Natural killer cell treated with Interleukin-12 subunit alpha and Interleukin-12 subunit beta and Interleukin-15 and Interleukin-18, amount 100 ng/mL, for 72 hours (primary cell): ENCODE measurements at regions not wholly inside any gene's neighbourhood (a gene's known extent, or its start where the extent isn't known, plus 50 kb on each side); places are given as distances from the start of the nearest gene placed in this dataset.

Experiments used
- ATAC-seq, 2 donors: fragments of 150-1000 bp; cut with Tn5 transposase in 1 of 2; sonication (Bioruptor Pico), chemical (Tn5 transposase) in 1 of 2; 2 replicates each; pipeline ENCODE4 v1.10.0; 2021
- DNase-seq: peaks from one replicate; pipeline ENCODE4 v3.0.0; 2022; ENCODE audit warnings: low spot score
- H3K27ac Mint-ChIP-seq, 2 donors: 1 replicate in 1 of 2; 2 replicates in 1 of 2; pipeline ENCODE4 v1.8.0; 2022; ENCODE audit warnings: mixed read lengths in 2 of 2, mild to moderate bottlenecking in 1 of 2, moderate library complexity in 1 of 2
- H3K27me3 Mint-ChIP-seq, 2 donors: 1 replicate in 1 of 2; 2 replicates in 1 of 2; pipeline ENCODE4 v1.8.0; 2022; ENCODE audit warnings: mixed read lengths in 2 of 2
- H3K36me3 Mint-ChIP-seq: one replicate; pipeline ENCODE4 v1.8.0; 2022; ENCODE audit warnings: mixed read lengths
- H3K4me1 Mint-ChIP-seq, 2 donors: 1 replicate in 1 of 2; 2 replicates in 1 of 2; pipeline ENCODE4 v1.8.0; 2022; ENCODE audit warnings: low read depth in 2 of 2, mixed read lengths in 2 of 2, mild to moderate bottlenecking in 1 of 2
- H3K4me3 Mint-ChIP-seq: one replicate; pipeline ENCODE4 v1.8.0; 2022; ENCODE audit warnings: mixed read lengths
- H3K9me3 Mint-ChIP-seq: 2 replicates; pipeline ENCODE4 v1.8.0; 2022; ENCODE audit warnings: mixed read lengths

- H3K27me3 Mint-ChIP-seq = no peaks in the 10 kb centered on the region
- DNase-seq (no peak), ATAC-seq (no peak)
- H3K36me3 Mint-ChIP-seq = peaks cover 8% of the 10 kb centered on the region
- H3K27ac Mint-ChIP-seq = no peak overlapping the region
- H3K4me1 Mint-ChIP-seq = no peaks in the 10 kb centered on the region
- H3K9me3 Mint-ChIP-seq = peaks cover 15% of the 10 kb centered on the region
- no peak overlapping the region for H3K4me3 Mint-ChIP-seq
These were observed 271.7 kb downstream of the ASXL3 start for GRCh38 chr18:33849731-33850130.

- Mint-ChIP-seq H3K4me1 (no peaks in the 10 kb centered on the region), H3K9me3 (peaks cover 9% of the 10 kb centered on the region), H3K27me3 (no peaks in the 10 kb centered on the region), H3K36me3 (peaks cover 4% of the 10 kb centered on the region), H3K4me3 (no peak overlapping the region), H3K27ac (no peak overlapping the region)
- DNase-seq (no peak), ATAC-seq (no peak)
These were observed 266.2 kb downstream of the ASXL3 start for GRCh38 chr18:33844232-33844631.

- DNase-seq (no peak), ATAC-seq (no peak)
- no peaks in the 10 kb centered on the region for H3K27me3 Mint-ChIP-seq
- H3K4me3 Mint-ChIP-seq = no peak overlapping the region
- H3K36me3 Mint-ChIP-seq = no peaks in the 10 kb centered on the region
- H3K9me3 Mint-ChIP-seq = peaks cover 11% of the 10 kb centered on the region
- no peak overlapping the region for H3K27ac Mint-ChIP-seq
- H3K4me1 Mint-ChIP-seq = no peaks in the 10 kb centered on the region
These were observed 263.4 kb downstream of the ASXL3 start for GRCh38 chr18:33841221-33841967.

GRCh38 chr18:33840212-33840593, 262.2 kb downstream of the ASXL3 start:
- Mint-ChIP-seq H3K27ac (no peak overlapping the region), H3K4me1 (no peaks in the 10 kb centered on the region), H3K27me3 (no peaks in the 10 kb centered on the region), H3K9me3 (peaks cover 16% of the 10 kb centered on the region), H3K4me3 (no peak overlapping the region), H3K36me3 (no peaks in the 10 kb centered on the region)
- ATAC-seq = no peak
- DNase-seq = no peak

- ATAC-seq (no peak), DNase-seq (no peak)
- Mint-ChIP-seq H3K27me3 (no peaks in the 10 kb centered on the region), H3K36me3 (no peaks in the 10 kb centered on the region), H3K27ac (no peak overlapping the region), H3K9me3 (peaks cover 16% of the 10 kb centered on the region), H3K4me3 (no peak overlapping the region), H3K4me1 (no peaks in the 10 kb centered on the region)
These were observed 261.6 kb downstream of the ASXL3 start for GRCh38 chr18:33839452-33840211.

- DNase-seq = no peak
- Mint-ChIP-seq H3K9me3 (peaks cover 19% of the 10 kb centered on the region), H3K27me3 (no peaks in the 10 kb centered on the region), H3K27ac (no peak overlapping the region), H3K4me3 (no peak overlapping the region), H3K36me3 (no peaks in the 10 kb centered on the region), H3K4me1 (no peaks in the 10 kb centered on the region)
- ATAC-seq = no peak
These were observed 260.0 kb downstream of the ASXL3 start for GRCh38 chr18:33838054-33838453.

- no peaks in the 10 kb centered on the region for H3K4me1 Mint-ChIP-seq
- no peaks in the 10 kb centered on the region for H3K36me3 Mint-ChIP-seq
These were observed 259.2 kb downstream of the ASXL3 start for GRCh38 chr18:33837191-33837590.

GRCh38 chr18:33836564-33836963, 258.5 kb downstream of the ASXL3 start:
- H3K9me3 Mint-ChIP-seq = peaks cover 23% of the 10 kb centered on the region

More at GRCh38 chr18:33837191-33837590, 259.2 kb downstream of the ASXL3 start:
- no peak overlapping the region for H3K4me3 Mint-ChIP-seq
- no peaks in the 10 kb centered on the region for H3K27me3 Mint-ChIP-seq
- no peak for DNase-seq
- peaks cover 23% of the 10 kb centered on the region for H3K9me3 Mint-ChIP-seq
- ATAC-seq = no peak
- H3K27ac Mint-ChIP-seq = no peak overlapping the region

GRCh38 chr18:33835419-33835818, 257.4 kb downstream of the ASXL3 start:
- H3K4me1 Mint-ChIP-seq = no peaks in the 10 kb centered on the region
- no peak for DNase-seq
- H3K36me3 Mint-ChIP-seq = no peaks in the 10 kb centered on the region
- H3K27ac Mint-ChIP-seq = no peak overlapping the region
- no peak for ATAC-seq
- no peaks in the 10 kb centered on the region for H3K27me3 Mint-ChIP-seq
- H3K9me3 Mint-ChIP-seq = peaks cover 23% of the 10 kb centered on the region
- H3K4me3 Mint-ChIP-seq = no peak overlapping the region

More at GRCh38 chr18:33836564-33836963, 258.5 kb downstream of the ASXL3 start:
- H3K27ac Mint-ChIP-seq = no peak overlapping the region
- no peak overlapping the region for H3K4me3 Mint-ChIP-seq
- no peak for ATAC-seq
- H3K36me3 Mint-ChIP-seq = no peaks in the 10 kb centered on the region
- no peaks in the 10 kb centered on the region for H3K4me1 Mint-ChIP-seq
- H3K27me3 Mint-ChIP-seq = no peaks in the 10 kb centered on the region
- DNase-seq = no peak

- Mint-ChIP-seq H3K36me3 (no peaks in the 10 kb centered on the region), H3K27me3 (no peaks in the 10 kb centered on the region), H3K4me1 (no peaks in the 10 kb centered on the region), H3K27ac (no peak overlapping the region), H3K9me3 (peaks cover 23% of the 10 kb centered on the region), H3K4me3 (no peak overlapping the region)
- DNase-seq (no peak), ATAC-seq (no peak)
These were observed 255.8 kb downstream of the ASXL3 start for GRCh38 chr18:33833842-33834241.

GRCh38 chr18:33831424-33831823, 253.4 kb downstream of the ASXL3 start:
- H3K9me3 Mint-ChIP-seq = peaks cover 12% of the 10 kb centered on the region
- no peak overlapping the region for H3K27ac Mint-ChIP-seq
- no peak overlapping the region for H3K4me3 Mint-ChIP-seq
- no peak for DNase-seq
- no peaks in the 10 kb centered on the region for H3K4me1 Mint-ChIP-seq
- no peak for ATAC-seq
- no peaks in the 10 kb centered on the region for H3K27me3 Mint-ChIP-seq
- no peaks in the 10 kb centered on the region for H3K36me3 Mint-ChIP-seq

- peaks cover 12% of the 10 kb centered on the region for H3K9me3 Mint-ChIP-seq
- no peaks in the 10 kb centered on the region for H3K27me3 Mint-ChIP-seq
- no peaks in the 10 kb centered on the region for H3K4me1 Mint-ChIP-seq
- ATAC-seq (no peak), DNase-seq (no peak)
- H3K36me3 Mint-ChIP-seq = no peaks in the 10 kb centered on the region
- H3K4me3 Mint-ChIP-seq = no peak overlapping the region
- no peak overlapping the region for H3K27ac Mint-ChIP-seq
These were observed 252.2 kb downstream of the ASXL3 start for GRCh38 chr18:33830213-33830612.

- ATAC-seq (no peak), DNase-seq (no peak)
- Mint-ChIP-seq H3K4me3 (no peak overlapping the region), H3K36me3 (no peaks in the 10 kb centered on the region), H3K9me3 (peaks cover 14% of the 10 kb centered on the region), H3K27ac (no peak overlapping the region), H3K4me1 (no peaks in the 10 kb centered on the region), H3K27me3 (no peaks in the 10 kb centered on the region)
These were observed 250.9 kb downstream of the ASXL3 start for GRCh38 chr18:33828949-33829348.

GRCh38 chr18:33826151-33826550, 248.1 kb downstream of the ASXL3 start:
- Mint-ChIP-seq H3K27ac (no peak overlapping the region), H3K9me3 (peaks cover 13% of the 10 kb centered on the region)
- ATAC-seq = no peak

More at GRCh38 chr18:33826151-33826550, 248.1 kb downstream of the ASXL3 start:
- DNase-seq = no peak
- Mint-ChIP-seq H3K27me3 (no peaks in the 10 kb centered on the region), H3K4me3 (no peak overlapping the region), H3K36me3 (peaks cover 5% of the 10 kb centered on the region), H3K4me1 (no peaks in the 10 kb centered on the region)
